HG03064 (cell line): ENCODE measurements at regions not wholly inside any gene's neighbourhood (a gene's known extent, or its start where the extent isn't known, plus 50 kb on each side); places are given as distances from the start of the nearest gene placed in this dataset.

Experiments
- ATAC-seq: cut with Tn5 transposase; IDR thresholded peaks from one replicate; pipeline ENCODE4 v1.9.1; 2021; ENCODE audit warnings: low read depth; ENCODE audit not compliant: unreplicated experiment

DNA sequence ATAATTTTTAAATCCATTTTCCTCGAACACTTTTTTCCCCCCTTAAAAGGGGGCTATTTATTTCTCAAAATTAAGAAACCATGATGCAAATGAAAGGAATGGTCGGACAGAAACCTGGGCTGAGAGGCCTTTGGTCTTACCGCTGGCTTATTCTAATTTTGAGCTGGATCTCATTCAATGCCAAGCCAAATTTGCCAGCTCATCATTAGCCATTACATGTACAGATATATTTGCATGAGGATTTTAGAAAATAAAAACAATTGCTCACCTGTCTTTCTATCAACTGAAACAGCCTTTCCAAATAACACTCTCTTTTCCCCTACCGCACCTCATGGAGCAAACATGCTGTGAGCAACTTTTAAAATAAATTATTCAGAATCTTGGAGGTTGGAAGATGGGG lies 219.5 kb upstream of the DTNBP1 start:
- ATAC-seq = no peak

DNA sequence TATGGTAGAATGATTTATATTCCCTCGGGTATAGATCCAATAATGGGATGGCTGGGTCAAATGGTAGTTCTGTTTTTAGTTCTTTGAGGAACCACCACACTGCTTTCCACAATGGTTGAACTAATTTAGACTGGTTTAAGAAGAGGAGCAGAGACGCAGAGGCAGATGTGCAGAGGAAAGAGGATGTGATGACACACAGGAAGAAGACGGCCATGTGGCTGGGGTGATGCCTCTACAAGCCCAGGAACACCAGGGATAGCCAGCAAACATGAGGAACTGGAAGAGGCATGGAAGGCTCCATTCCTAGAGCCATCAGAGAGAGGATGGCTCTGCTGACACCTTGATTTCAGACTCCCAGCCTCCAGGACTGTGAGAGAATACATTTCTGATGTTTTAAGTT lies 218.3 kb upstream of the DTNBP1 start:
- no peak for ATAC-seq

- no peak for ATAC-seq
Observed at GRCh38 chr6:15880262-15880973, 217.6 kb upstream of the DTNBP1 start.

DNA sequence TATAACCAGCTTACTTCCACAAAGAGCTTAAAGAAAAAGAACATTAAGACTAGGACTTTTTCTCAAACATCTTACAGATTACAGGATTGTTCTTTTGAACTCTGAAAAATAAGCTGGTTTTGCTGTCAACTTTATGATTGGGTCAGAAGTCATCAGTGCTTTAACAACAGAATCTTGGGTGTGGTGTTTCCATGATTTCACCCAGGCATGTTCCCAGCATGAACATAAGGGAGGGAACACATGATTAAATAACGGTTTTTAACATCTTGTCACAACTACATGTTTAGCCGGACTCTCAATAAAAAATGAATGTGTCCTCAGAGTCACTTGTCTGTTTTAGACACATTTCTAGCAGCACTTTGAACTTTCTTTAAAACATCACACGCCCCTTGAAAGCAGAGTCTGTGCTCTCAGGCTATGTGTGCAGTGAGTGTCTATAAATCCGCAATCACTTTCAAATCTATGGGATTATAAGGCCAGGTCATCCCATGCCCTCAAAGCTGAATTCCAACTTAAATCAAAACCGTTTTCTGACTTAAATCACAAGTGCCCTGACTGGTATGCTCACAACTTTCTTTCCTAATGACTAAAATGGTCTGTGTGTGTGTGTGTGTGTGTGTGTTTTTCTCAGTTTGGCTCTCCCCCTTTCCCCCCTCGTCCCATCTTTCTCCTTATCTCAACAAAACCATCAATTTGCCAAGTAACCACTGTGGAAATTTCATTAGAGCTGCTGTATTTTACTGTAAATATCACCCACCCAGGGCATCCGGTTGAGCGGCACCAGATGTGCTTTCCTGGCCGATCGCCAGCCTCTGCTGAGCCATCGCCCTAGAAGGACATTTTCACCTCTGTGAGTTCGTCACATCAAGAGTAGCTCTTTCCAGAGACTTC lies 216.8 kb upstream of the DTNBP1 start:
- ATAC-seq = peak; percentile 80

DNA sequence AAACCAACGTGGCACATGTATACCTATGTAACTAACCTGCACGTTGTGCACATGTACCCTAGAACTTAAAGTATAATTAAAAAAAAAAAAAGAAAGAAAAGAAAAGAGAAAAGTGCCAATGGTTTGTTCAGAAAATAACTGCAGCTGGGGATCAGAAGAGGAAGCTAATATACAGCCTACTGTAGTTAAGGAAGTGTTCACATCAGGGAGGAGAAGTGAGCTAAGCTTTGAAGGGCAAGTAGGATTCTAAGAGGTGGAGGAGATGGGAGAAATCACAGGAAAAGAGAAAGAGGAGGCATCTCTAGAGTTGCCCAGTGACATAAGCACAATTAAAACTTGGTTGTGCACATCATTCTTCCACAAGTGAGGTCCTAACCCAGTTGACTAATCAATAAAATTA lies 214.4 kb upstream of the DTNBP1 start:
- no peak for ATAC-seq

GRCh38 chr6:15876406-15876805 lies 213.6 kb upstream of the DTNBP1 start:
- ATAC-seq = peak; percentile 41

GRCh38 chr6:15875797-15876196 lies 213.0 kb upstream of the DTNBP1 start:
- no peak for ATAC-seq

GRCh38 chr6:15874821-15875220 lies 212.0 kb upstream of the DTNBP1 start:
- ATAC-seq = no peak

- ATAC-seq = no peak
Observed at GRCh38 chr6:15874326-15874725, 211.5 kb upstream of the DTNBP1 start.

DNA sequence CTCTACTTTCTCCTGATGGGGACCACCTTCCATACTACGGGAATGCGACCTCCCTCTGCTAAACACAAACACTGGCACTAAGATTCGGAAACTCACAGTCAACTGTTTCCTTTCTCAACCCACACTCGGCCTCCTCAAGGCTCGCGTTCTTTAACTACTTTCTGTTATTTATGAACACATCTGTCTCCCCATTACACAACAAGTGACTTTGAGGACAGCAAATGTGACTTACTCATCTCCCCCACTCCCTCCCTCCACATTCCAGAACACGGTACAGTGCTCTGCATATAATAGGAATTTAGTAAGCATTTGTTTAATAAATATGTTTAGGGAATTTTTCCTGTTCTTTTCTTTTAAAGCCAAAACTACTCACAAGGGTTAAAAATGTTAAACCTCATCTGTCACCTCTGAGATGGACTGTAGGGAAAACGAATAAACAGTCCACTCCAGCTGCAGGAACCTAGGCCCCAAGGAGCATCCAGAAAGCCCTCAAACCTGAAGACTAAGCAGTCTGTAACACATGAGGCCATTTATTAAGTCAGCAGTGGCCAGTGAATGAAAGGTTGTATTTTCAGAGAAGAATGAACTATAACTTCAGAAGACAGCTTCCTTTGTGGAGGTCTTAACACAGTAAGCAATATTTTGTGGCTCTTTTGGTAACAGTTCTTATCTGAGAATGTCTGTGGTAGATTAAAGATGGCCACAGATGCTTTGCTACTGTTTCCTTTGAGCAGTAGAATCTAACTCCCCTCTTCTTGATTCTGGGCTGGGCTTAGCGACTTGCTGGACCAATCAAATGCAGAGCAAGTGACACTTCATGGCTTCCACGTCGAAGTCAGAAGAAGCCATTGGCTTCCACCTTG lies 209.6 kb upstream of the DTNBP1 start:
- no peak for ATAC-seq

DNA sequence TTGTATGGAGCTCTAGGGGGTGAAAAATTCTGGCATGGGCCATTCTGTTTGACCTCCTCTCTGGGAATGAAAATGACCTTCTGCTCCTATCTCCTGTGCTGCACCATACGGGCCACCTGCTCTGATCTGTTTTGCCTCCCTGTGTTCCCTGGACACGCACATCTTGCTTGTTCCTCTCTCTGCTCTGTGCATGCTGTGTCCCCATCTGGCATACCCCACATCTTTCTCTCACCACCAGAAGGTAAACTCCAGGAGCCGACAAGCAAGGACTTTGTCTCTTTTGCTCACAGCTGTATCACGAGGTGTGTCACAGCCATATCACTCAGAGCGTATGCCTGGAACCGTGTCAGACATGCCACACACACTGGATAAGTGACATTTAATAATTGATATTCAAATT lies 208.4 kb upstream of the DTNBP1 start:
- ATAC-seq = no peak

DNA sequence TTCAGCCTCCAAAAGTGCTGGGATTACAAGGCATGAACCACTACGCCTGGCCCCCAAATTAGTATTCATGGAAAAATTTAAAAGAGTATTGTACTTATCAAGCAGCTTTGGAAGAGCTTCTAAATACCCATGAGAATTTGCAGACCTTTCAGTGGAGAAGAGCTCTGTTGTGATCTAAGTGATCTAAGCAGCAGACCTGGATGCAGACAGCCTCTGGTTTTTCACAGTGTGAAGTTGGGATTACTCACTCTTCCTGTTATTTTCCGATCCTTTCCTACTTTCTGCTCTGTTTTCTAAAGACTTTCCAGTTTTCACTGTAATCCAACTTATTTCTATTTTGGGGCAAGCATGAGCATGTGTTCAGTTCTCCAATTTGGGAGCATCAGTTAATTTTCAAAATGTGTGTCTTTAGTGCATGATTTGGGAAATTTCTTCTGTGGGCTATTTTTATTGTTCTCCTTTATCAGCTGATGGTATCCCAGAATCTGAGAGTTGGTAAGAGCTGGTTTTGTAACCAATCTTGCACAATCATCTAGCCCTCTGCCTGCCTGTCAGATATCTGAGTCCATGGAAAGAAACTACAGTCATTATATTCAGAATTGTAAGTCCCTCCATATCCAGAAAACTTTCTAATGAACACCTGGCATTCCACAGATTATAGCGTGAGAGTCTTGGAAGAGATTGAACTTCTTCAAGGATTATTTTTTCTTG lies 207.7 kb upstream of the DTNBP1 start:
- ATAC-seq = no peak

- no peak for ATAC-seq
Observed at GRCh38 chr6:15864708-15865062, 201.9 kb upstream of the DTNBP1 start.

DNA sequence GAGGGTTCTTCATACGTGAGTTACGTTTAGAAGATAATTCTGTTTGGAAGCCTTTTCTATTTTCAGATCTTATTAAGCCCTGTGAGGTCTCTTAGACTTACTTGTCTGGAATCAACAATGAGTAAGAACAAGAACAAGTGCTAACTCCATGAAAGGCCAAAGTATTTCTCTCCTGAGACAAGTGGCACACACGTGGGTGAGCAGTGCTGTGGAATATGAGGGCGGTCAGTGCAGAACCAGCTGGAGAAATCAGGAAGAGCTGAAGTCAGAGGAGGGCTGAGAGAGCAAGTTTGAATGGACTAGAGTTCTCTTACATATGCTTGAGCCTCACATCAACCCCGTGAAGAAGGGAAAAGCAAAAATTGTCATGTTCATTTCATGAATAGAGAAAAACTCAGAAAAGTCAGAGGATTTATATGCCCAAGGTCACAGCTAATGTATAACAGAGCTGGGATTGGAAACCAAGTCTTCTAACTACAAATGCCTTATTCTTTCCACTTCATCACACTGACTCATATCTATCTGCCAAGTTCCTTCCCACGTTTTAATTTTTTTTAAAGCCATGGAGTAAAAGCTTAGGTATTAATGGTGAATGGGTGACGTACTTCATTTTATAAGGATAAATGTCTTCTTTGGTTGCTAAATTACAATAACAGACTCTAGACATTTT lies 201.3 kb upstream of the DTNBP1 start:
- no peak for ATAC-seq

- no peak for ATAC-seq
Observed at GRCh38 chr6:15862810-15863209, 200.0 kb upstream of the DTNBP1 start.

DNA sequence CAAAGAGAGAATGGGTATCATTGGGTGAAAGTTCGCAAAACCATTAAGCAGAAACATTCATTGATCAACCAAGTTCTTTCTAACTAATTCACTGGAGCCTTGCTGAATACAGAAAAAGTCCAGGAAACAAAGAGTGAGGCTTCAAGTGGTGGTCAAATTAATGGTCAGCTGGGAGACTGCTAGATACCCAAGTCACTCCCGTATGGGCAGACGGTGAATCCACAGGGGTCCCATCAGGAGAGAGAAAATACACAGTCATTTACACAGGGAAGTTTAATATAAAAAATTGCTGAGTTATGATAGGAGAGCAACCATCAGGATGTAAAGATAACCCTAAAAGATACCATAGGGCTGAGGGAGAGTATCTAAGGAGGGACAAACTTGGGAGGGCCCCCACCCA lies 198.7 kb upstream of the DTNBP1 start:
- no peak for ATAC-seq

- ATAC-seq = no peak
Observed at GRCh38 chr6:15854826-15855710, 192.2 kb upstream of the DTNBP1 start.

GRCh38 chr6:15854378-15854777 lies 191.6 kb upstream of the DTNBP1 start:
- no peak for ATAC-seq

- ATAC-seq = no peak
Observed at GRCh38 chr6:15853259-15853658, 190.4 kb upstream of the DTNBP1 start.
